Liver (tissue), 8 donors: ENCODE measurements at regions not wholly inside any gene's neighbourhood (a gene's known extent, or its start where the extent isn't known, plus 50 kb on each side); places are given as distances from the start of the nearest gene placed in this dataset.

Experiments used
- DNase-seq: peaks from one replicate; pipeline ENCODE4 v3.0.0-alpha.2; 2017; ENCODE audit warnings: low spot score
- H3K27ac ChIP-seq, 2 donors: one replicate each; pipeline ENCODE4 v1.7.0; 2013; ENCODE audit warnings: inconsistent platforms in 2 of 2, low read length in 2 of 2, control low read depth in 1 of 2, low read depth in 1 of 2, mild to moderate bottlenecking in 1 of 2
- H3K27me3 ChIP-seq, 4 donors: one replicate each; pipeline versions ENCODE4 v1.6.1 to v1.7.0; 2013; ENCODE audit warnings: low read length in 3 of 4, inconsistent platforms in 1 of 4, mild to moderate bottlenecking in 1 of 4, moderate library complexity in 1 of 4; ENCODE audit not compliant: control insufficient read depth in 4 of 4, insufficient read depth in 4 of 4
- H3K36me3 ChIP-seq, 4 donors: one replicate each; pipeline versions ENCODE4 v1.6.1 to v1.7.0; 2013; ENCODE audit warnings: low read length in 3 of 4, mild to moderate bottlenecking in 3 of 4, low read depth in 1 of 4, moderate library complexity in 1 of 4; ENCODE audit not compliant: control insufficient read depth in 4 of 4, insufficient read depth in 3 of 4
- H3K4me1 ChIP-seq, 4 donors: one replicate each; pipeline versions ENCODE4 v1.6.1 to v1.7.0; 2013; ENCODE audit warnings: low read length in 3 of 4, mild to moderate bottlenecking in 3 of 4, moderate library complexity in 1 of 4; ENCODE audit not compliant: control insufficient read depth in 4 of 4, insufficient read depth in 4 of 4
- H3K4me3 ChIP-seq, 3 donors: one replicate each; pipeline versions ENCODE4 v1.6.1 to v1.7.0; 2013; ENCODE audit warnings: low read length in 3 of 3, control low read depth in 1 of 3, low read depth in 1 of 3, mild to moderate bottlenecking in 1 of 3
- H3K9ac ChIP-seq, 2 donors: one replicate each; pipeline ENCODE4 v1.7.0; 2013; ENCODE audit warnings: low read length in 2 of 2, mild to moderate bottlenecking in 2 of 2, moderate library complexity in 2 of 2, control low read depth in 1 of 2, low read depth in 1 of 2
- H3K9me3 ChIP-seq, 4 donors: one replicate each; pipeline versions ENCODE4 v1.6.1 to v1.7.0; 2013; ENCODE audit warnings: low read length in 3 of 4; ENCODE audit not compliant: control insufficient read depth in 4 of 4
- FOXA1 ChIP-seq: IDR thresholded peaks from 2 replicates; pipeline ENCODE4 v1.6.1; 2016; ENCODE audit warnings: antibody characterized with exemption
- HNF4A ChIP-seq, 2 donors: conservative IDR thresholded peaks; 2 replicates each; pipeline ENCODE4 v1.6.1; 2016; ENCODE audit warnings: antibody characterized with exemption in 2 of 2, mild to moderate bottlenecking in 2 of 2
- JUND ChIP-seq, 2 donors: IDR thresholded peaks; 2 replicates each; pipeline ENCODE4 v1.6.1; 2016; ENCODE audit warnings: antibody characterized with exemption in 2 of 2
- NR2F2 ChIP-seq: IDR thresholded peaks from 2 replicates; pipeline ENCODE4 v1.6.1; 2016; ENCODE audit warnings: antibody characterized with exemption
- RXRA ChIP-seq, 2 donors: IDR thresholded peaks; 2 replicates each; pipeline ENCODE4 v1.6.1; 2017 to 2018; ENCODE audit warnings: antibody characterized with exemption in 2 of 2, mild to moderate bottlenecking in 1 of 2
- SP1 ChIP-seq: IDR thresholded peaks from 2 replicates; pipeline ENCODE4 v1.6.1; 2018; ENCODE audit warnings: antibody characterized with exemption, mild to moderate bottlenecking
- TAF1 ChIP-seq: conservative IDR thresholded peaks from 2 replicates; pipeline ENCODE4 v1.6.1; 2016; ENCODE audit warnings: antibody characterized with exemption, mild to moderate bottlenecking
- YY1 ChIP-seq: IDR thresholded peaks from 2 replicates; pipeline ENCODE4 v1.6.1; 2016; ENCODE audit warnings: antibody characterized with exemption, mild to moderate bottlenecking
- WGBS: extraction: QIAGEN DNeasy Blood & Tissue Kit; methylation state at CpG from one replicate; pipeline ENCODE4 v1.1.7; 2013; 5-methylcytosine and 5-hydroxymethylcytosine counted together
- TF ChIP-seq, protein P1 (sequence below): IDR thresholded peaks from 2 replicates; pipeline ENCODE4 v1.6.1; 2016; ENCODE audit warnings: antibody characterized with exemption
- TF ChIP-seq, protein P2 (sequence below): IDR thresholded peaks from 2 replicates; pipeline ENCODE4 v1.6.1; 2016; ENCODE audit warnings: antibody characterized with exemption
- TF ChIP-seq, protein P3 (sequence below): IDR thresholded peaks from 2 replicates; pipeline ENCODE4 v1.6.1; 2016; ENCODE audit warnings: antibody characterized with exemption
- TF ChIP-seq, protein P4 (sequence below): IDR thresholded peaks from 2 replicates; pipeline ENCODE4 v1.6.1; 2016; ENCODE audit warnings: antibody characterized with exemption, mild to moderate bottlenecking
- TF ChIP-seq, protein P5 (sequence below): fragments of 150-350 bp; IDR thresholded peaks from 2 replicates; pipeline ENCODE4 v1.5.1; 2017; ENCODE audit warnings: improper control_type of control experiment, low read depth, low read length; ENCODE audit not compliant: missing input control
- donor health status: healthy.
- donor health status: healthy.
- donor health status: healthy.
- donor health status: healthy.
- donor health status: healthy.

DNA sequence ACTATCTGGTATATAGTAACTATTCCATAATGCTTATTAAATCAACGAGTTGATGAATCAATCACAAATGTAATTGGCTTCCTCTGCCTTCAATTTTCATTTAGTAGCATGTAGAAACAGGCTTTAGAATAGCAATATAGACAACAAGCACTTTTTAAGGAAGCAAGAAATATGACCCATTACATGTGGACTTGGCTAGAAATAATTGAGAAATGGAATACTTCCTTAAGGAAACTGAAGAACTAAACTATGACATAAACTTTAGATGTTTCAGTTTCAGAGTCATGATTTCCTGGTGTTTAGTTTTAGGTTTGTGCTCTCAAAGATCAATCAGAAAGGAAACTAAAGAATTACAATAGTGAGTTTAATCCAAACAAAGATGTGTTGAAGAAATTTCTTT lies 443.8 kb downstream of the MBD2 start:
- 72% methylated on average over 1 of the region's 1 CpG for WGBS
- no peak for DNase-seq
- H3K36me3 ChIP-seq, result no peaks in the 10 kb centered on the region
- H3K9ac ChIP-seq, result no peak overlapping the region
- no peak overlapping the region for H3K27ac ChIP-seq
- TF ChIP-seq YY1 (no peak), TAF1 (no peak), FOXA1 (no peak), HNF4A (conservative IDR thresholded peaks at IDR 0.05) (no peak), RXRA (IDR thresholded peaks at IDR 0.05) (no peak)
- TF ChIP-seq, protein P1, sequence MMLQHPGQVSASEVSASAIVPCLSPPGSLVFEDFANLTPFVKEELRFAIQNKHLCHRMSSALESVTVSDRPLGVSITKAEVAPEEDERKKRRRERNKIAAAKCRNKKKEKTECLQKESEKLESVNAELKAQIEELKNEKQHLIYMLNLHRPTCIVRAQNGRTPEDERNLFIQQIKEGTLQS, result no peak
- TF ChIP-seq, protein P2, sequence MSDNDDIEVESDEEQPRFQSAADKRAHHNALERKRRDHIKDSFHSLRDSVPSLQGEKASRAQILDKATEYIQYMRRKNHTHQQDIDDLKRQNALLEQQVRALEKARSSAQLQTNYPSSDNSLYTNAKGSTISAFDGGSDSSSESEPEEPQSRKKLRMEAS, result no peak
- TF ChIP-seq, protein P3, sequence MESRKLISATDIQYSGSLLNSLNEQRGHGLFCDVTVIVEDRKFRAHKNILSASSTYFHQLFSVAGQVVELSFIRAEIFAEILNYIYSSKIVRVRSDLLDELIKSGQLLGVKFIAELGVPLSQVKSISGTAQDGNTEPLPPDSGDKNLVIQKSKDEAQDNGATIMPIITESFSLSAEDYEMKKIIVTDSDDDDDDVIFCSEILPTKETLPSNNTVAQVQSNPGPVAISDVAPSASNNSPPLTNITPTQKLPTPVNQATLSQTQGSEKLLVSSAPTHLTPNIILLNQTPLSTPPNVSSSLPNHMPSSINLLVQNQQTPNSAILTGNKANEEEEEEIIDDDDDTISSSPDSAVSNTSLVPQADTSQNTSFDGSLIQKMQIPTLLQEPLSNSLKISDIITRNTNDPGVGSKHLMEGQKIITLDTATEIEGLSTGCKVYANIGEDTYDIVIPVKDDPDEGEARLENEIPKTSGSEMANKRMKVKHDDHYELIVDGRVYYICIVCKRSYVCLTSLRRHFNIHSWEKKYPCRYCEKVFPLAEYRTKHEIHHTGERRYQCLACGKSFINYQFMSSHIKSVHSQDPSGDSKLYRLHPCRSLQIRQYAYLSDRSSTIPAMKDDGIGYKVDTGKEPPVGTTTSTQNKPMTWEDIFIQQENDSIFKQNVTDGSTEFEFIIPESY, result no peak
- no peak overlapping the region for H3K4me3 ChIP-seq
- H3K27me3 ChIP-seq, result no peaks in the 10 kb centered on the region
- H3K9me3 ChIP-seq, result no peaks in the 10 kb centered on the region
- H3K4me1 ChIP-seq, result no peaks in the 10 kb centered on the region

DNA sequence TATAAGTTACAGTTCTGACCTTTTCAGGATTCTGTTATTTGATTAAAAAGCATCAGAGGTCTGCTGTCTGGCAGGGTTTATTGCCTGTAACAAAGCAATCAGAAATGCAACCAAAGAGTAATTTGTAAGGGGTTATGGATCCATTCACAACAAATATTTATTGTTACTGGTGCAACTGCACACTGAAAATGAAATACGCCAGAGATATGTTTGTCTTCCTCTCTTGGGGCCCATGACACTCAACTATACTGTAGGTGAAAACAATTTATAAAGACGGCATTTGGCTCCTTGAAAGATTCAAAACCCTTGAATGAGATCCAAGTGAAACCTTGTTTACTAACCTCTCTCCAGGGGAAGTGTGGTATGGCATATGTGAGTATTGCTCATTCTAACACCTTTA lies 452.2 kb downstream of the MBD2 start:
- WGBS, result 62% methylated on average over 2 of the region's 2 CpGs
- no peaks in the 10 kb centered on the region for H3K4me1 ChIP-seq
- peaks cover 0 to 5% (median 0%) of the 10 kb centered on the region in 4 donors for H3K9me3 ChIP-seq
- no peaks in the 10 kb centered on the region for H3K36me3 ChIP-seq
- H3K4me3 ChIP-seq, result no peak overlapping the region
- TF ChIP-seq YY1 (no peak), FOXA1 (no peak)
- TF ChIP-seq, protein P1, result no peak
- TF ChIP-seq, protein P2, result no peak
- TF ChIP-seq, protein P4, sequence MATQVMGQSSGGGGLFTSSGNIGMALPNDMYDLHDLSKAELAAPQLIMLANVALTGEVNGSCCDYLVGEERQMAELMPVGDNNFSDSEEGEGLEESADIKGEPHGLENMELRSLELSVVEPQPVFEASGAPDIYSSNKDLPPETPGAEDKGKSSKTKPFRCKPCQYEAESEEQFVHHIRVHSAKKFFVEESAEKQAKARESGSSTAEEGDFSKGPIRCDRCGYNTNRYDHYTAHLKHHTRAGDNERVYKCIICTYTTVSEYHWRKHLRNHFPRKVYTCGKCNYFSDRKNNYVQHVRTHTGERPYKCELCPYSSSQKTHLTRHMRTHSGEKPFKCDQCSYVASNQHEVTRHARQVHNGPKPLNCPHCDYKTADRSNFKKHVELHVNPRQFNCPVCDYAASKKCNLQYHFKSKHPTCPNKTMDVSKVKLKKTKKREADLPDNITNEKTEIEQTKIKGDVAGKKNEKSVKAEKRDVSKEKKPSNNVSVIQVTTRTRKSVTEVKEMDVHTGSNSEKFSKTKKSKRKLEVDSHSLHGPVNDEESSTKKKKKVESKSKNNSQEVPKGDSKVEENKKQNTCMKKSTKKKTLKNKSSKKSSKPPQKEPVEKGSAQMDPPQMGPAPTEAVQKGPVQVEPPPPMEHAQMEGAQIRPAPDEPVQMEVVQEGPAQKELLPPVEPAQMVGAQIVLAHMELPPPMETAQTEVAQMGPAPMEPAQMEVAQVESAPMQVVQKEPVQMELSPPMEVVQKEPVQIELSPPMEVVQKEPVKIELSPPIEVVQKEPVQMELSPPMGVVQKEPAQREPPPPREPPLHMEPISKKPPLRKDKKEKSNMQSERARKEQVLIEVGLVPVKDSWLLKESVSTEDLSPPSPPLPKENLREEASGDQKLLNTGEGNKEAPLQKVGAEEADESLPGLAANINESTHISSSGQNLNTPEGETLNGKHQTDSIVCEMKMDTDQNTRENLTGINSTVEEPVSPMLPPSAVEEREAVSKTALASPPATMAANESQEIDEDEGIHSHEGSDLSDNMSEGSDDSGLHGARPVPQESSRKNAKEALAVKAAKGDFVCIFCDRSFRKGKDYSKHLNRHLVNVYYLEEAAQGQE, result no peak
- H3K27ac ChIP-seq, result no peak overlapping the region
- no peak overlapping the region for H3K9ac ChIP-seq
- H3K27me3 ChIP-seq, result no peaks in the 10 kb centered on the region
- no peak for DNase-seq

DNA sequence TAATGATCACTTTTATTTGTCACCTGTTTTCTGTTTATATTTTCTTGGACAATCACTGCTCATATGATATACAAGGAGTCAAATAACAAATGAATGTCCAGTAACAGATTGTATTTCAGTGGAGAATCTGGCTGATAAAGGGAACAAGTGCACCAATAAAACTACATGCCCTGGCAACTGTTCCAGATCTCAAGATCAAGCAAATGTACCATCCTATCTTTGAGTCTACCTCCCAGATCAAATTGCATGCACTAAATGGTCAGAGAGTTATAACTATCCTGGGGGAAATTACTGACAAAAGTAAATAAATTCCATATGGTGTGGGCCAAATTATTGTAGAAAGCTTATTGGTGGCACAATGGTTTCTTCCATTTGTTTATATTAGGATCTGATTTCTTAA lies 452.8 kb downstream of the MBD2 start:
- Histone ChIP-seq H3K9me3 (peaks cover 0 to 5% (median under 1%) of the 10 kb centered on the region in 4 donors), H3K27ac (no peak overlapping the region), H3K9ac (no peak overlapping the region), H3K4me1 (no peaks in the 10 kb centered on the region), H3K36me3 (no peaks in the 10 kb centered on the region), H3K27me3 (no peaks in the 10 kb centered on the region), H3K4me3 (no peak overlapping the region)
- no peak for DNase-seq
- TF ChIP-seq RXRA (IDR thresholded peaks at IDR 0.05) (no peak), HNF4A (conservative IDR thresholded peaks at IDR 0.05) (no peak), JUND (IDR thresholded peaks at IDR 0.05) (no peak), YY1 (no peak), TAF1 (no peak), SP1 (no peak), NR2F2 (no peak), FOXA1 (no peak)
- TF ChIP-seq, protein P4, result no peak
- TF ChIP-seq, protein P5, sequence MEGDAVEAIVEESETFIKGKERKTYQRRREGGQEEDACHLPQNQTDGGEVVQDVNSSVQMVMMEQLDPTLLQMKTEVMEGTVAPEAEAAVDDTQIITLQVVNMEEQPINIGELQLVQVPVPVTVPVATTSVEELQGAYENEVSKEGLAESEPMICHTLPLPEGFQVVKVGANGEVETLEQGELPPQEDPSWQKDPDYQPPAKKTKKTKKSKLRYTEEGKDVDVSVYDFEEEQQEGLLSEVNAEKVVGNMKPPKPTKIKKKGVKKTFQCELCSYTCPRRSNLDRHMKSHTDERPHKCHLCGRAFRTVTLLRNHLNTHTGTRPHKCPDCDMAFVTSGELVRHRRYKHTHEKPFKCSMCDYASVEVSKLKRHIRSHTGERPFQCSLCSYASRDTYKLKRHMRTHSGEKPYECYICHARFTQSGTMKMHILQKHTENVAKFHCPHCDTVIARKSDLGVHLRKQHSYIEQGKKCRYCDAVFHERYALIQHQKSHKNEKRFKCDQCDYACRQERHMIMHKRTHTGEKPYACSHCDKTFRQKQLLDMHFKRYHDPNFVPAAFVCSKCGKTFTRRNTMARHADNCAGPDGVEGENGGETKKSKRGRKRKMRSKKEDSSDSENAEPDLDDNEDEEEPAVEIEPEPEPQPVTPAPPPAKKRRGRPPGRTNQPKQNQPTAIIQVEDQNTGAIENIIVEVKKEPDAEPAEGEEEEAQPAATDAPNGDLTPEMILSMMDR, result no peak
